SU-DHL-6 (cell line): ENCODE measurements at regions not wholly inside any gene's neighbourhood (a gene's known extent, or its start where the extent isn't known, plus 50 kb on each side); places are given as distances from the start of the nearest gene placed in this dataset.

ENCODE experiments used
- H2AFZ ChIP-seq: fragments of 200-600 bp; sonication (generic); 2 replicates; pipeline ENCODE4 v1.6.1; 2014; ENCODE audit warnings: low read depth, mild to moderate bottlenecking, moderate library complexity, mixed read lengths, antibody characterized with exemption, low read length; ENCODE audit not compliant: severe bottlenecking
- H3F3A ChIP-seq: fragments of 200-600 bp; shearing (Covaris generic); 2 replicates; pipeline ENCODE4 v1.6.0; 2016; ENCODE audit warnings: antibody characterized with exemption, mild to moderate bottlenecking; ENCODE audit not compliant: insufficient read depth
- H3K27ac ChIP-seq: fragments of 200-600 bp; sonication (generic); 2 replicates; pipeline ENCODE4 v1.5.1; 2016; ENCODE audit warnings: low read depth, mild to moderate bottlenecking, low read length, moderate library complexity, mixed read lengths
- H3K27me3 ChIP-seq: fragments of 200-600 bp; sonication (generic), shearing (Covaris generic); 2 replicates; pipeline ENCODE4 v1.6.0; 2014; ENCODE audit warnings: mild to moderate bottlenecking, low read length
- H3K36me3 ChIP-seq: fragments of 200-600 bp; sonication (generic); 2 replicates; pipeline ENCODE4 v1.6.1; 2014; ENCODE audit warnings: mild to moderate bottlenecking, low read length, mixed read lengths
- H3K4me2 ChIP-seq: fragments of 300-600, 200-600 bp; shearing (Covaris generic), sonication (generic); 2 replicates; pipeline ENCODE4 v1.6.0; 2014; ENCODE audit warnings: low read length, low read depth, mild to moderate bottlenecking; ENCODE audit not compliant: poor library complexity, severe bottlenecking
- H3K4me3 ChIP-seq: fragments of 200-600 bp; sonication (generic); 2 replicates; pipeline ENCODE4 v1.5.1; 2014; ENCODE audit warnings: antibody characterized with exemption, low read length, mild to moderate bottlenecking, mixed read lengths; ENCODE audit not compliant: insufficient read depth, poor library complexity, severe bottlenecking
- H3K79me2 ChIP-seq: fragments of 200-600 bp; sonication (generic); 2 replicates; pipeline ENCODE4 v1.6.1; 2014; ENCODE audit warnings: mild to moderate bottlenecking, low read length, moderate library complexity; ENCODE audit not compliant: insufficient read depth
- H3K9ac ChIP-seq: fragments of 200-600 bp; sonication (generic); 2 replicates; pipeline ENCODE4 v1.7.0; 2014; ENCODE audit warnings: mild to moderate bottlenecking, low read length
- H3K9me2 ChIP-seq: fragments of 200-600 bp; sonication (generic); replicated peaks from 2 replicates; pipeline ENCODE4 v1.6.1; 2014; ENCODE audit warnings: low read length; ENCODE audit not compliant: insufficient read depth
- H3K9me3 ChIP-seq: fragments of 200-600 bp; sonication (generic); 2 replicates; pipeline ENCODE4 v1.6.1; 2014; ENCODE audit warnings: low read length, mixed read lengths; ENCODE audit not compliant: insufficient read depth
- H4K20me1 ChIP-seq: fragments of 200-600 bp; sonication (generic); 2 replicates; pipeline ENCODE4 v1.6.1; 2014; ENCODE audit warnings: low read depth, mild to moderate bottlenecking, antibody characterized with exemption, low read length, moderate library complexity, mixed read lengths
- CTCF ChIP-seq: fragments of 200-600 bp; sonication (generic); IDR thresholded peaks from one replicate; pipeline ENCODE4 v1.5.1; 2017; ENCODE audit warnings: antibody characterized with exemption, mild to moderate bottlenecking, low read length, moderate library complexity; ENCODE audit not compliant: insufficient read depth, poor library complexity, severe bottlenecking
- EZH2phosphoT487 ChIP-seq: fragments of 200-600 bp; sonication (generic), shearing (Covaris generic); conservative IDR thresholded peaks from 2 replicates; pipeline ENCODE4 v1.6.1; 2018; ENCODE audit warnings: mild to moderate bottlenecking, antibody characterized with exemption, low read length, moderate library complexity, mixed read lengths

DNA sequence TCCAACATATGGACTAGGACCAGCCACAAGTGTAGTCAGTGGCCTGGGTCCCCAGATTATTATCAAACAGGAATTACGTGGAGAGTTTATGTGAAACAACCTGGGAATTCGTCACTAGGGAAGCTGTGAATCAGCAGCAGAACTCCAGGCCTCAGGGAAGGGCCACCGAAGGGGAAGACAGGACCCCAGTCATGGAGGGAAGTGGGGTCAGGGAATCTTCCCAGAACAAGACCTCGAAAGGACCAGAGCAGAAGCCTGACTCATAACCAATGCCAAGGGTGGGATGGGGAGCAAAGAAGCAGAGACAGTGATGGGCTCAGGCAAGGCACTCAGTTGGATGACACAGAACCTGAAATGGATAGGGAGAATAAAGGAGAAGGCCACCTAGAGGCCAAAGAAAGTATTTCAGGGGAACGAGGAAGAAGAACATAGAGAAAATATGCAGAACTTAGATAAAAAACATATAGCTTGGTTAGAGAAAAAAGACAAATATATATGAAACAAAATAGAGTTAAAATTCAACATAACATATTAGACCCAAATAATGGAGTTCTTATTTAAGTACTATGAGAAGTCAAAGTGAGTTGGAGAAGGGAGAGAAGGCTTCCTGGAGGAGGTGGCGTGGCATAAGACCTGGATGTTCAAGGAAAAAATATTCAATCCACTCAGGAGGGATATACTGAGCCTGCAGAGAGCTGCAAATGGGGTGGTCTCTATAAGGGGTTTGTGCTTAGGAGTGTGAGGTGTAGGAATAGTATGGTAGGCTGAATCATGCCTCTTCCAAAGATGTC is 66.7 kb upstream of the CAST start:
- H3K79me2 ChIP-seq, result no peaks in the 10 kb centered on the region
- no peak overlapping the region for H3K9ac ChIP-seq
- no peak overlapping the region for H3K4me2 ChIP-seq
- no peaks in the 10 kb centered on the region for H3K36me3 ChIP-seq
- no peaks in the 10 kb centered on the region for H3K9me3 ChIP-seq
- no peaks in the 10 kb centered on the region for H4K20me1 ChIP-seq
- no peak overlapping the region for H3K4me3 ChIP-seq
- no peaks in the 10 kb centered on the region for H3F3A ChIP-seq
- H2AFZ ChIP-seq, result no peak overlapping the region
- H3K9me2 ChIP-seq, result no peaks in the 10 kb centered on the region
- no peaks in the 10 kb centered on the region for H3K27me3 ChIP-seq
- TF ChIP-seq EZH2phosphoT487 (no peak), CTCF (peak; percentile 31)
- H3K27ac ChIP-seq, result no peak overlapping the region

- TF ChIP-seq EZH2phosphoT487 (no peak), CTCF (no peak)
Measured at GRCh38 chr5:96597438-96598020, 64.6 kb upstream of the CAST start.

GRCh38 chr5:96601200-96601599 is 61.0 kb upstream of the CAST start:
- no peak overlapping the region for H3K9ac ChIP-seq
- H3K27me3 ChIP-seq, result no peaks in the 10 kb centered on the region
- no peak overlapping the region for H2AFZ ChIP-seq
- TF ChIP-seq EZH2phosphoT487 (no peak), CTCF (no peak)
- H3K79me2 ChIP-seq, result no peaks in the 10 kb centered on the region
- no peaks in the 10 kb centered on the region for H3K9me2 ChIP-seq
- no peaks in the 10 kb centered on the region for H4K20me1 ChIP-seq
- no peaks in the 10 kb centered on the region for H3F3A ChIP-seq
- no peak overlapping the region for H3K4me3 ChIP-seq
- H3K36me3 ChIP-seq, result no peaks in the 10 kb centered on the region
- H3K9me3 ChIP-seq, result no peaks in the 10 kb centered on the region
- no peak overlapping the region for H3K4me2 ChIP-seq
- no peak overlapping the region for H3K27ac ChIP-seq

More at GRCh38 chr5:96597438-96598020, 64.6 kb upstream of the CAST start:
- Histone ChIP-seq H3K4me3 (no peak overlapping the region), H3K36me3 (no peaks in the 10 kb centered on the region), H2AFZ (no peak overlapping the region), H3K27me3 (no peaks in the 10 kb centered on the region), H3K9me3 (no peaks in the 10 kb centered on the region), H3K9me2 (no peaks in the 10 kb centered on the region), H3K9ac (no peak overlapping the region), H3K79me2 (no peaks in the 10 kb centered on the region), H3K27ac (no peak overlapping the region), H4K20me1 (no peaks in the 10 kb centered on the region), H3K4me2 (no peak overlapping the region), H3F3A (no peaks in the 10 kb centered on the region)
